WTC11 (cell line): ENCODE measurements at regions not wholly inside any gene's neighbourhood (a gene's known extent, or its start where the extent isn't known, plus 50 kb on each side); places are given as distances from the start of the nearest gene placed in this dataset.

Experiments used
- ATAC-seq: fragments of 200-7000 bp; cut with Tn5 transposase; 2 replicates; pipeline ENCODE4 v1.10.0; 2021; ENCODE audit warnings: mild to moderate bottlenecking, moderate library complexity
- CTCF ChIA-PET: fragments of 300-600 bp; sonication (Branson Sonifier 250); formaldehyde crosslinking; loops from one replicate; lab custom pipeline; 2021; ENCODE audit warnings: antibody characterized with exemption; lab: Charles Lee
- POLR2A ChIA-PET: fragments of 350-600 bp; sonication (Branson Sonifier 250); formaldehyde crosslinking; loops from one replicate; lab custom pipeline; 2021; ENCODE audit warnings: antibody characterized with exemption; lab: Charles Lee
- DNase-seq: peaks from one replicate; pipeline ENCODE4 v3.0.0; 2021; ENCODE audit warnings: low spot score
- H3K27ac Mint-ChIP-seq: 2 replicates; pipeline ENCODE4 v1.8.0; 2021; ENCODE audit warnings: mixed read lengths
- H3K27me3 Mint-ChIP-seq: 2 replicates; pipeline ENCODE4 v1.8.0; 2021; ENCODE audit warnings: low read depth, mild to moderate bottlenecking, moderate library complexity, mixed read lengths
- H3K36me3 Mint-ChIP-seq: 2 replicates; pipeline ENCODE4 v1.8.0; 2021; ENCODE audit warnings: mixed read lengths
- H3K4me1 Mint-ChIP-seq: 2 replicates; pipeline ENCODE4 v1.8.0; 2022; ENCODE audit warnings: mixed read lengths
- H3K4me3 Mint-ChIP-seq: 2 replicates; pipeline ENCODE4 v1.8.0; 2021; ENCODE audit warnings: mild to moderate bottlenecking, moderate library complexity, mixed read lengths
- H3K9me3 Mint-ChIP-seq: 2 replicates; pipeline ENCODE4 v1.8.0; 2021; ENCODE audit warnings: mixed read lengths
- AFF4 ChIP-seq: sonication (generic); formaldehyde crosslinking; IDR thresholded peaks from 2 replicates; pipeline ENCODE4 v1.8.1; 2023; ENCODE audit warnings: mild to moderate bottlenecking, missing genetic modification reagents, borderline replicate concordance
- E2F5 ChIP-seq: sonication (generic); formaldehyde crosslinking; IDR thresholded peaks from 2 replicates; pipeline ENCODE4 v1.8.1; 2022; ENCODE audit warnings: mild to moderate bottlenecking, moderate library complexity, missing genetic modification reagents
- HMGA2 ChIP-seq: fragments of 250-450 bp; sonication (Bioruptor Pico); IDR thresholded peaks from 2 replicates; pipeline ENCODE4 v1.4.0; 2021; ENCODE audit warnings: mild to moderate bottlenecking, moderate library complexity
- IRF2 ChIP-seq: sonication (generic); formaldehyde crosslinking; IDR thresholded peaks from 2 replicates; pipeline ENCODE4 v1.8.0; 2022; ENCODE audit warnings: low read depth, missing genetic modification reagents, borderline replicate concordance
- SOX15 ChIP-seq: fragments of 250-450 bp; sonication (Bioruptor Pico); IDR thresholded peaks from 2 replicates; pipeline ENCODE4 v1.9.0; 2021; ENCODE audit warnings: mild to moderate bottlenecking
- TEAD1 ChIP-seq: sonication (generic); formaldehyde crosslinking; IDR thresholded peaks from 2 replicates; pipeline ENCODE4 v1.8.0; 2022; ENCODE audit warnings: mild to moderate bottlenecking, missing genetic modification reagents
- ZNF121 ChIP-seq: sonication (generic); formaldehyde crosslinking; IDR thresholded peaks from 2 replicates; pipeline ENCODE4 v1.8.0; 2023; ENCODE audit warnings: missing genetic modification reagents
- ZNF532 ChIP-seq: fragments of 250-450 bp; sonication (Bioruptor Pico); IDR thresholded peaks from 2 replicates; pipeline ENCODE4 v1.9.0; 2021; ENCODE audit warnings: mild to moderate bottlenecking, borderline replicate concordance
- TF ChIP-seq, protein P1 (sequence below): sonication (generic); formaldehyde crosslinking; IDR thresholded peaks from 2 replicates; pipeline ENCODE4 v1.8.1; 2023; ENCODE audit warnings: mild to moderate bottlenecking, missing genetic modification reagents
- TF ChIP-seq, protein P2 (sequence below): sonication (generic); formaldehyde crosslinking; IDR thresholded peaks from 2 replicates; pipeline ENCODE4 v1.8.1; 2022; ENCODE audit warnings: missing genetic modification reagents, borderline replicate concordance
- TF ChIP-seq, protein P3 (sequence below): fragments of 200-600 bp; IDR thresholded peaks from 2 replicates; pipeline ENCODE4 v1.8.0; 2022; ENCODE audit warnings: antibody characterized with exemption
- TF ChIP-seq, protein P4 (sequence below): sonication (generic); formaldehyde crosslinking; IDR thresholded peaks from 2 replicates; pipeline ENCODE4 v1.8.1; 2022; ENCODE audit warnings: mild to moderate bottlenecking, missing genetic modification reagents, moderate library complexity, borderline replicate concordance

GRCh38 chrY:19124609-19125008 lies 351.1 kb upstream of the HSFY2 start:
- ATAC-seq = no peak
- H3K4me1 Mint-ChIP-seq = peaks cover 11% of the 10 kb centered on the region
- no peaks in the 10 kb centered on the region for H3K36me3 Mint-ChIP-seq
- TF ChIP-seq, protein P1, sequence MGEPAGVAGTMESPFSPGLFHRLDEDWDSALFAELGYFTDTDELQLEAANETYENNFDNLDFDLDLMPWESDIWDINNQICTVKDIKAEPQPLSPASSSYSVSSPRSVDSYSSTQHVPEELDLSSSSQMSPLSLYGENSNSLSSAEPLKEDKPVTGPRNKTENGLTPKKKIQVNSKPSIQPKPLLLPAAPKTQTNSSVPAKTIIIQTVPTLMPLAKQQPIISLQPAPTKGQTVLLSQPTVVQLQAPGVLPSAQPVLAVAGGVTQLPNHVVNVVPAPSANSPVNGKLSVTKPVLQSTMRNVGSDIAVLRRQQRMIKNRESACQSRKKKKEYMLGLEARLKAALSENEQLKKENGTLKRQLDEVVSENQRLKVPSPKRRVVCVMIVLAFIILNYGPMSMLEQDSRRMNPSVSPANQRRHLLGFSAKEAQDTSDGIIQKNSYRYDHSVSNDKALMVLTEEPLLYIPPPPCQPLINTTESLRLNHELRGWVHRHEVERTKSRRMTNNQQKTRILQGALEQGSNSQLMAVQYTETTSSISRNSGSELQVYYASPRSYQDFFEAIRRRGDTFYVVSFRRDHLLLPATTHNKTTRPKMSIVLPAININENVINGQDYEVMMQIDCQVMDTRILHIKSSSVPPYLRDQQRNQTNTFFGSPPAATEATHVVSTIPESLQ (CRISPR knock-in tag) = no peak
- TF ChIP-seq, protein P2, sequence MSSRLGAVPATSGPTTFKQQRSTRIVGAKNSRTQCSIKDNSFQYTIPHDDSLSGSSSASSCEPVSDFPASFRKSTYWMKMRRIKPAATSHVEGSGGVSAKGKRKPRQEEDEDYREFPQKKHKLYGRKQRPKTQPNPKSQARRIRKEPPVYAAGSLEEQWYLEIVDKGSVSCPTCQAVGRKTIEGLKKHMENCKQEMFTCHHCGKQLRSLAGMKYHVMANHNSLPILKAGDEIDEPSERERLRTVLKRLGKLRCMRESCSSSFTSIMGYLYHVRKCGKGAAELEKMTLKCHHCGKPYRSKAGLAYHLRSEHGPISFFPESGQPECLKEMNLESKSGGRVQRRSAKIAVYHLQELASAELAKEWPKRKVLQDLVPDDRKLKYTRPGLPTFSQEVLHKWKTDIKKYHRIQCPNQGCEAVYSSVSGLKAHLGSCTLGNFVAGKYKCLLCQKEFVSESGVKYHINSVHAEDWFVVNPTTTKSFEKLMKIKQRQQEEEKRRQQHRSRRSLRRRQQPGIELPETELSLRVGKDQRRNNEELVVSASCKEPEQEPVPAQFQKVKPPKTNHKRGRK = no peak
- TF ChIP-seq, protein P3, sequence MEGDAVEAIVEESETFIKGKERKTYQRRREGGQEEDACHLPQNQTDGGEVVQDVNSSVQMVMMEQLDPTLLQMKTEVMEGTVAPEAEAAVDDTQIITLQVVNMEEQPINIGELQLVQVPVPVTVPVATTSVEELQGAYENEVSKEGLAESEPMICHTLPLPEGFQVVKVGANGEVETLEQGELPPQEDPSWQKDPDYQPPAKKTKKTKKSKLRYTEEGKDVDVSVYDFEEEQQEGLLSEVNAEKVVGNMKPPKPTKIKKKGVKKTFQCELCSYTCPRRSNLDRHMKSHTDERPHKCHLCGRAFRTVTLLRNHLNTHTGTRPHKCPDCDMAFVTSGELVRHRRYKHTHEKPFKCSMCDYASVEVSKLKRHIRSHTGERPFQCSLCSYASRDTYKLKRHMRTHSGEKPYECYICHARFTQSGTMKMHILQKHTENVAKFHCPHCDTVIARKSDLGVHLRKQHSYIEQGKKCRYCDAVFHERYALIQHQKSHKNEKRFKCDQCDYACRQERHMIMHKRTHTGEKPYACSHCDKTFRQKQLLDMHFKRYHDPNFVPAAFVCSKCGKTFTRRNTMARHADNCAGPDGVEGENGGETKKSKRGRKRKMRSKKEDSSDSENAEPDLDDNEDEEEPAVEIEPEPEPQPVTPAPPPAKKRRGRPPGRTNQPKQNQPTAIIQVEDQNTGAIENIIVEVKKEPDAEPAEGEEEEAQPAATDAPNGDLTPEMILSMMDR = no peak
- TF ChIP-seq SOX15 (CRISPR knock-in tag) (no peak), HMGA2 (CRISPR knock-in tag) (no peak), IRF2 (CRISPR knock-in tag) (no peak), E2F5 (no peak), AFF4 (CRISPR knock-in tag) (no peak), TEAD1 (CRISPR knock-in tag) (no peak), ZNF532 (CRISPR knock-in tag) (no peak), ZNF121 (CRISPR knock-in tag) (no peak)
- TF ChIP-seq, protein P4, sequence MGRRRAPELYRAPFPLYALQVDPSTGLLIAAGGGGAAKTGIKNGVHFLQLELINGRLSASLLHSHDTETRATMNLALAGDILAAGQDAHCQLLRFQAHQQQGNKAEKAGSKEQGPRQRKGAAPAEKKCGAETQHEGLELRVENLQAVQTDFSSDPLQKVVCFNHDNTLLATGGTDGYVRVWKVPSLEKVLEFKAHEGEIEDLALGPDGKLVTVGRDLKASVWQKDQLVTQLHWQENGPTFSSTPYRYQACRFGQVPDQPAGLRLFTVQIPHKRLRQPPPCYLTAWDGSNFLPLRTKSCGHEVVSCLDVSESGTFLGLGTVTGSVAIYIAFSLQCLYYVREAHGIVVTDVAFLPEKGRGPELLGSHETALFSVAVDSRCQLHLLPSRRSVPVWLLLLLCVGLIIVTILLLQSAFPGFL (CRISPR knock-in tag) = no peak
- peaks cover 12% of the 10 kb centered on the region; the same call in 1 of the 2 replicates for H3K9me3 Mint-ChIP-seq
- H3K27ac Mint-ChIP-seq = no peak overlapping the region
- ChIA-PET POLR2A (no interaction called here), CTCF (no interaction called here)
- no peak for DNase-seq
- H3K4me3 Mint-ChIP-seq = no peak overlapping the region
- peaks cover 11% of the 10 kb centered on the region for H3K27me3 Mint-ChIP-seq
